ENCODE measurements at regions not wholly inside any gene's neighbourhood (a gene's known extent, or its start where the extent isn't known, plus 50 kb on each side); places are given as distances from the start of the nearest gene placed in this dataset.

- ATAC-seq (ENCODE audit: low read depth), result no peak
- no peak overlapping the region for H3K27ac Mint-ChIP-seq
- no peak for DNase-seq
- H3K4me2 ChIP-seq (replicated peaks; ENCODE audit: low read depth, low read length, poor library complexity, severe bottlenecking), result no peak overlapping the region
- H4K20me1 ChIP-seq (ENCODE audit: control insufficient read depth, insufficient read depth, low read length, poor library complexity, severe bottlenecking), result no peaks in the 10 kb centered on the region
- no peaks in the 10 kb centered on the region for H3K4me1 Mint-ChIP-seq
- ChIA-PET POLR2A (no interaction called here), CTCF (no interaction called here)
- H3K4me3 ChIP-seq (ENCODE audit: control extremely low read depth in 1 of 5, extremely low read depth in 1 of 5, insufficient read depth in 1 of 5, low read depth in 2 of 5, low read length in 4 of 5), result no peak overlapping the region
- TF ChIP-seq EZH2 (IDR thresholded peaks at IDR 0.05; ENCODE audit: borderline replicate concordance, insufficient read depth, low read depth, low read length, poor library complexity, severe bottlenecking) (no peak), CTCF (IDR thresholded peaks at IDR 0.05) (no peak)
- H3K4me3 Mint-ChIP-seq, result no peak overlapping the region
- H3K36me3 ChIP-seq (replicated peaks in 1 of 2; ENCODE audit: control extremely low read depth in 1 of 2, control insufficient read depth in 1 of 2, extremely low read depth in 1 of 2, insufficient read depth in 2 of 2, low read length in 1 of 2), result no peaks in the 10 kb centered on the region
- 100% methylated on average over 1 of the region's 3 CpGs for WGBS (ENCODE audit: insufficient coverage)
- H3K9me3 ChIP-seq (ENCODE audit: control extremely low read depth in 1 of 3, control insufficient read depth in 2 of 3, insufficient read depth in 1 of 3, low read length in 2 of 3), result peaks cover 0 to 1% (median 0%) of the 10 kb centered on the region in 3 donors
- H3K4me1 ChIP-seq (ENCODE audit: control insufficient read depth in 2 of 2, insufficient read depth in 2 of 2, low read length in 2 of 2), result no peaks in the 10 kb centered on the region
- H3K79me2 ChIP-seq (ENCODE audit: control insufficient read depth, insufficient read depth, low read length), result no peaks in the 10 kb centered on the region
- H3K27ac ChIP-seq (ENCODE audit: low read length in 2 of 2), result no peak overlapping the region
- no peaks in the 10 kb centered on the region for H3K27me3 Mint-ChIP-seq
- intact Hi-C loops (cut with micrococcal nuclease), result no loop called here
- H3K9ac ChIP-seq (ENCODE audit: low read length), result no peak overlapping the region
- H3K9me3 Mint-ChIP-seq (ENCODE audit: insufficient read depth), result no peaks in the 10 kb centered on the region
- H2AFZ ChIP-seq (ENCODE audit: insufficient read depth, low read depth, low read length, poor library complexity, severe bottlenecking), result no peak overlapping the region
- no peaks in the 10 kb centered on the region for H3K27me3 ChIP-seq (replicated peaks in 1 of 4; ENCODE audit: control extremely low read depth in 1 of 4, control insufficient read depth in 3 of 4, insufficient read depth in 4 of 4, low read length in 3 of 4)
These were observed 783.7 kb upstream of the TMEFF2 start for GRCh38 chr2:192978395-192978794.

- no peaks in the 10 kb centered on the region for H3K4me1 ChIP-seq (ENCODE audit: control insufficient read depth in 2 of 2, insufficient read depth in 2 of 2, low read length in 2 of 2)
- WGBS (ENCODE audit: insufficient coverage), result no CpG with 5 or more reads among the region's 3 CpGs
- intact Hi-C loops (cut with micrococcal nuclease), result no loop called here
- DNase-seq (no peak), ATAC-seq (ENCODE audit: low read depth) (no peak)
- Mint-ChIP-seq H3K9me3 (ENCODE audit: insufficient read depth) (peaks cover 2% of the 10 kb centered on the region), H3K4me1 (no peaks in the 10 kb centered on the region), H3K27ac (no peak overlapping the region), H3K4me3 (no peak overlapping the region), H3K27me3 (no peaks in the 10 kb centered on the region)
- H3K4me3 ChIP-seq (ENCODE audit: control extremely low read depth in 1 of 5, extremely low read depth in 1 of 5, insufficient read depth in 1 of 5, low read depth in 2 of 5, low read length in 4 of 5), result no peak overlapping the region
- no peaks in the 10 kb centered on the region for H4K20me1 ChIP-seq (ENCODE audit: control insufficient read depth, insufficient read depth, low read length, poor library complexity, severe bottlenecking)
- H3K79me2 ChIP-seq (ENCODE audit: control insufficient read depth, insufficient read depth, low read length), result no peaks in the 10 kb centered on the region
- H3K27me3 ChIP-seq (replicated peaks in 1 of 4; ENCODE audit: control extremely low read depth in 1 of 4, control insufficient read depth in 3 of 4, insufficient read depth in 4 of 4, low read length in 3 of 4), result no peaks in the 10 kb centered on the region
- no peak overlapping the region for H3K9ac ChIP-seq (ENCODE audit: low read length)
- H2AFZ ChIP-seq (ENCODE audit: insufficient read depth, low read depth, low read length, poor library complexity, severe bottlenecking), result no peak overlapping the region
- peaks cover 0 to 1% (median 0%) of the 10 kb centered on the region in 3 donors for H3K9me3 ChIP-seq (ENCODE audit: control extremely low read depth in 1 of 3, control insufficient read depth in 2 of 3, insufficient read depth in 1 of 3, low read length in 2 of 3)
- H3K27ac ChIP-seq (ENCODE audit: low read length in 2 of 2), result no peak overlapping the region
- POLR2A ChIA-PET, result no interaction called here
- CTCF ChIA-PET, result no interaction called here
- no peak overlapping the region for H3K4me2 ChIP-seq (replicated peaks; ENCODE audit: low read depth, low read length, poor library complexity, severe bottlenecking)
- no peaks in the 10 kb centered on the region for H3K36me3 ChIP-seq (replicated peaks in 1 of 2; ENCODE audit: control extremely low read depth in 1 of 2, control insufficient read depth in 1 of 2, extremely low read depth in 1 of 2, insufficient read depth in 2 of 2, low read length in 1 of 2)
- TF ChIP-seq EZH2 (IDR thresholded peaks at IDR 0.05; ENCODE audit: borderline replicate concordance, insufficient read depth, low read depth, low read length, poor library complexity, severe bottlenecking) (no peak), CTCF (IDR thresholded peaks at IDR 0.05) (no peak)
These were observed 777.2 kb upstream of the TMEFF2 start for GRCh38 chr2:192971981-192972380.

Measured in B cell (primary cell).